ENCODE measurements at regions not wholly inside any gene's neighbourhood (a gene's known extent, or its start where the extent isn't known, plus 50 kb on each side); places are given as distances from the start of the nearest gene placed in this dataset.

GRCh38 chr7:19369182-19369581 is 224.0 kb upstream of the FERD3L start:
- CTCF ChIA-PET, result no interaction called here
- no peak for ATAC-seq (ENCODE audit: low read depth)
- no peak overlapping the region for H3K4me3 Mint-ChIP-seq

GRCh38 chr7:19368491-19368925 is 223.3 kb upstream of the FERD3L start:
- H3K4me1 Mint-ChIP-seq, result no peaks in the 10 kb centered on the region
- no peak overlapping the region for H3K27ac Mint-ChIP-seq
- H3K27me3 Mint-ChIP-seq, result no peaks in the 10 kb centered on the region
- intact Hi-C loops (cut with micrococcal nuclease), result no loop called here
- no peaks in the 10 kb centered on the region for H3K9me3 Mint-ChIP-seq
- no peaks in the 10 kb centered on the region for H3K36me3 Mint-ChIP-seq (ENCODE audit: low read depth)
- TF ChIP-seq CTCF (IDR thresholded peaks at IDR 0.05), result no peak
- H3K4me3 Mint-ChIP-seq, result no peak overlapping the region
- no peak for DNase-seq
- no peak for ATAC-seq (ENCODE audit: low read depth)
- ChIA-PET CTCF (no interaction called here), POLR2A (no interaction called here)

More at GRCh38 chr7:19369182-19369581, 224.0 kb upstream of the FERD3L start:
- Mint-ChIP-seq H3K9me3 (no peaks in the 10 kb centered on the region), H3K27me3 (no peaks in the 10 kb centered on the region), H3K36me3 (ENCODE audit: low read depth) (no peaks in the 10 kb centered on the region), H3K4me1 (no peaks in the 10 kb centered on the region), H3K27ac (no peak overlapping the region)
- POLR2A ChIA-PET, result no interaction called here
- no peak for TF ChIP-seq CTCF (IDR thresholded peaks at IDR 0.05)
- no peak for DNase-seq
- intact Hi-C loops (cut with micrococcal nuclease), result no loop called here

GRCh38 chr7:19364950-19365349 is 219.7 kb upstream of the FERD3L start:
- Mint-ChIP-seq H3K4me1 (no peaks in the 10 kb centered on the region), H3K9me3 (no peaks in the 10 kb centered on the region), H3K4me3 (no peak overlapping the region), H3K36me3 (ENCODE audit: low read depth) (no peaks in the 10 kb centered on the region), H3K27me3 (no peaks in the 10 kb centered on the region), H3K27ac (no peak overlapping the region)
- ATAC-seq (ENCODE audit: low read depth), result no peak
- CTCF ChIA-PET, result no interaction called here
- intact Hi-C loops (cut with micrococcal nuclease), result no loop called here
- POLR2A ChIA-PET, result no interaction called here
- DNase-seq, result no peak
- no peak for TF ChIP-seq CTCF (IDR thresholded peaks at IDR 0.05)

- Mint-ChIP-seq H3K4me1 (no peaks in the 10 kb centered on the region), H3K27ac (no peak overlapping the region), H3K36me3 (ENCODE audit: low read depth) (no peaks in the 10 kb centered on the region), H3K4me3 (no peak overlapping the region), H3K9me3 (no peaks in the 10 kb centered on the region), H3K27me3 (no peaks in the 10 kb centered on the region)
- ChIA-PET CTCF (no interaction called here), POLR2A (no interaction called here)
- ATAC-seq (ENCODE audit: low read depth) (no peak), DNase-seq (no peak)
- intact Hi-C loops (cut with micrococcal nuclease), result no loop called here
- no peak for TF ChIP-seq CTCF (IDR thresholded peaks at IDR 0.05)
Observed at GRCh38 chr7:19362099-19362498, 216.9 kb upstream of the FERD3L start.

GRCh38 chr7:19353180-19353579 is 208.0 kb upstream of the FERD3L start:
- no peak overlapping the region for H3K27ac Mint-ChIP-seq
- H3K4me3 Mint-ChIP-seq, result no peak overlapping the region
- ATAC-seq (ENCODE audit: low read depth), result no peak
- H3K36me3 Mint-ChIP-seq (ENCODE audit: low read depth), result no peaks in the 10 kb centered on the region
- intact Hi-C loops (cut with micrococcal nuclease), result no loop called here
- no peaks in the 10 kb centered on the region for H3K9me3 Mint-ChIP-seq
- ChIA-PET POLR2A (no interaction called here), CTCF (no interaction called here)
- no peaks in the 10 kb centered on the region for H3K27me3 Mint-ChIP-seq
- no peak for DNase-seq
- H3K4me1 Mint-ChIP-seq, result no peaks in the 10 kb centered on the region
- no peak for TF ChIP-seq CTCF (IDR thresholded peaks at IDR 0.05)

Data from activated B cell treated with CpG ODN at 0.5 μM for 24 hours (primary cell).